ENCODE measurements at regions not wholly inside any gene's neighbourhood (a gene's known extent, or its start where the extent isn't known, plus 50 kb on each side); places are given as distances from the start of the nearest gene placed in this dataset.

- H3K27ac ChIP-seq = no peak overlapping the region
- no peak for TF ChIP-seq ZFX (IDR thresholded peaks at IDR 0.05; ENCODE audit: borderline replicate concordance)
Observed at GRCh38 chr3:144237351-144237750, 265.7 kb downstream of the DIPK2A start.

- H3K27ac ChIP-seq = no peak overlapping the region
- TF ChIP-seq CTCF (IDR thresholded peaks at IDR 0.05) (no peak), ZFX (IDR thresholded peaks at IDR 0.05; ENCODE audit: borderline replicate concordance) (no peak)
Observed at GRCh38 chr3:144241404-144241803, 269.8 kb downstream of the DIPK2A start.

- no peak for TF ChIP-seq CTCF (IDR thresholded peaks at IDR 0.05)
- TF ChIP-seq ZFX (IDR thresholded peaks at IDR 0.05; ENCODE audit: borderline replicate concordance) = no peak
- H3K27ac ChIP-seq = no peak overlapping the region
Observed at GRCh38 chr3:144242747-144243146, 271.1 kb downstream of the DIPK2A start.

DNA sequence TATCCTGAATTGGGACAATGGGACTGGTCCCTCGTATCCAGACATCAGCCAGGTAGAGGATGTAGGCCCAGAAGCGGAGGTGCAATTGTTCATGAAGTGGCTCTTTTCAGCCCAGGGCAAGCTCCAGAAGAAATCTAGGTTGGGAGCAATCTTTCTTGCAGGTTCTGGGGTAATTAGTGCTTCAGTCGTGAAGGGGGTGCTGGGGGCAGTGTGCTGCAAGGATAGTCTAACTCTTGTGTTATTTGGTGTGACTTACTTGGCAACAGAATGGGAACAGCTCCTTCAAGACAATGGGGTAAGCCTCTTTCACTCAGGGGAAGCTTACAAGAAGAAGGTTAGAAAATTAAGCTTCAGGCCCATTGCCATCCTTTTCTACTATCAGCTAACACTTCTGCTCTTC lies 273.0 kb downstream of the DIPK2A start:
- no peak overlapping the region for H3K27ac ChIP-seq
- TF ChIP-seq CTCF (IDR thresholded peaks at IDR 0.05) (no peak), ZFX (IDR thresholded peaks at IDR 0.05; ENCODE audit: borderline replicate concordance) (no peak)

DNA sequence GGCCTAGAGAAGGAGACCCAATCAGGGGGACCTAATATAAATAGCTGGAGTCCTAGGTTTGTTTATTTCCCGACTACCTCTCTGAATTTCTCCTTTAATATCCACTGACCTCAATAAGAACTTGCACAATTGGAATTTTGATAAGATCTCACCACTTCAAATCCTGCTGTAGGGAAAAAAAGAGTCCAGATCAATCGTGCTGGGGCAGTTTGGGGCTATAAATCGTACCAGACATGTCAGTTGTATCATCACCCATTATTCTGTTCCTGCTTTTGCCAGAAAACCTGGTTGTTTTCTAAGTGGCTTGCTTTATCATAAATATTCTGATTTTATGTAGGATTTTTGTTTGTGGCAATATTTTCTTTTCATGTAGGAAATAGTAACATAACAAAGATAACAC lies 281.3 kb downstream of the DIPK2A start:
- H3K27ac ChIP-seq = no peak overlapping the region
- TF ChIP-seq ZFX (IDR thresholded peaks at IDR 0.05; ENCODE audit: borderline replicate concordance) (no peak), CTCF (IDR thresholded peaks at IDR 0.05) (no peak)

GRCh38 chr3:144257381-144257780 lies 285.8 kb downstream of the DIPK2A start:
- no peak for TF ChIP-seq ZFX (IDR thresholded peaks at IDR 0.05; ENCODE audit: borderline replicate concordance)
- TF ChIP-seq CTCF (IDR thresholded peaks at IDR 0.05) = no peak
- no peak overlapping the region for H3K27ac ChIP-seq

GRCh38 chr3:144259267-144259666 lies 287.6 kb downstream of the DIPK2A start:
- H3K27ac ChIP-seq = no peak overlapping the region
- TF ChIP-seq ZFX (IDR thresholded peaks at IDR 0.05; ENCODE audit: borderline replicate concordance) = no peak

GRCh38 chr3:144263706-144264105 lies 292.1 kb downstream of the DIPK2A start:
- H3K27ac ChIP-seq = no peak overlapping the region
- TF ChIP-seq ZFX (IDR thresholded peaks at IDR 0.05; ENCODE audit: borderline replicate concordance) (no peak), CTCF (IDR thresholded peaks at IDR 0.05) (no peak)

Measured in 22Rv1 (cell line).